Right lobe of liver (tissue), 4 donors: ENCODE measurements at regions not wholly inside any gene's neighbourhood (a gene's known extent, or its start where the extent isn't known, plus 50 kb on each side); places are given as distances from the start of the nearest gene placed in this dataset.

ENCODE experiments used
- POLR2A ChIP-seq: fragments of 450-650 bp; IDR thresholded peaks from one replicate; pipeline ENCODE4 v1.6.1; 2017; ENCODE audit warnings: antibody characterized with exemption, mild to moderate bottlenecking
- TF ChIP-seq, protein P1 (sequence below), 4 donors: fragments of 200-600 bp in 3 of 4; fragments of 450-650 bp in 1 of 4; IDR thresholded peaks; one replicate each; pipeline versions ENCODE4 v1.5.1 to v1.8.0; 2016 to 2022; ENCODE audit warnings: antibody characterized with exemption in 4 of 4, mild to moderate bottlenecking in 2 of 4
- donor health status: DM: no; HTN: no; CAD: no.
- donor health status: DM: no; HTN: no; CAD: no.
- donor health status: DM: no; HTN: yes; CAD: no.

DNA sequence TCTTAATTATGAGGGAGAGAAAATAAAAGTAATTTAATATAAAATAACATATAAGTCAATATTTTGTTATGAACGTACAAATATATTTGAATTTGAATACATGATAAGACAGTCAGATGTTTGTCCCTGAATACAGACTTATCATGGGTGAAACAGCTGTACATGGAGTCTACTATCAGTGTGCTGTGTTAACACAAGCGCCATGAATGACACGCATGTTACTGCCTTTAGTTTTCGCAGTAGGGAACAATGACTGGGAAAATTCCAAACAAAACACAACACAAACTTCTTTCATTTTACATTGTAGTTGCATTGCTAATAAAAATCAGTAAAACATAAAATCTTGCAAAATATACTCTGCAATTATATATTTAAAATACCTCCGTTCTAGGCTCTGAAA is 108.6 kb downstream of the FBXO5 start:
- TF ChIP-seq, protein P1, sequence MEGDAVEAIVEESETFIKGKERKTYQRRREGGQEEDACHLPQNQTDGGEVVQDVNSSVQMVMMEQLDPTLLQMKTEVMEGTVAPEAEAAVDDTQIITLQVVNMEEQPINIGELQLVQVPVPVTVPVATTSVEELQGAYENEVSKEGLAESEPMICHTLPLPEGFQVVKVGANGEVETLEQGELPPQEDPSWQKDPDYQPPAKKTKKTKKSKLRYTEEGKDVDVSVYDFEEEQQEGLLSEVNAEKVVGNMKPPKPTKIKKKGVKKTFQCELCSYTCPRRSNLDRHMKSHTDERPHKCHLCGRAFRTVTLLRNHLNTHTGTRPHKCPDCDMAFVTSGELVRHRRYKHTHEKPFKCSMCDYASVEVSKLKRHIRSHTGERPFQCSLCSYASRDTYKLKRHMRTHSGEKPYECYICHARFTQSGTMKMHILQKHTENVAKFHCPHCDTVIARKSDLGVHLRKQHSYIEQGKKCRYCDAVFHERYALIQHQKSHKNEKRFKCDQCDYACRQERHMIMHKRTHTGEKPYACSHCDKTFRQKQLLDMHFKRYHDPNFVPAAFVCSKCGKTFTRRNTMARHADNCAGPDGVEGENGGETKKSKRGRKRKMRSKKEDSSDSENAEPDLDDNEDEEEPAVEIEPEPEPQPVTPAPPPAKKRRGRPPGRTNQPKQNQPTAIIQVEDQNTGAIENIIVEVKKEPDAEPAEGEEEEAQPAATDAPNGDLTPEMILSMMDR (IDR thresholded peaks at IDR 0.05) = no peak
- TF ChIP-seq POLR2A = no peak
